ENCODE measurements at regions not wholly inside any gene's neighbourhood (a gene's known extent, or its start where the extent isn't known, plus 50 kb on each side); places are given as distances from the start of the nearest gene placed in this dataset.

DNA sequence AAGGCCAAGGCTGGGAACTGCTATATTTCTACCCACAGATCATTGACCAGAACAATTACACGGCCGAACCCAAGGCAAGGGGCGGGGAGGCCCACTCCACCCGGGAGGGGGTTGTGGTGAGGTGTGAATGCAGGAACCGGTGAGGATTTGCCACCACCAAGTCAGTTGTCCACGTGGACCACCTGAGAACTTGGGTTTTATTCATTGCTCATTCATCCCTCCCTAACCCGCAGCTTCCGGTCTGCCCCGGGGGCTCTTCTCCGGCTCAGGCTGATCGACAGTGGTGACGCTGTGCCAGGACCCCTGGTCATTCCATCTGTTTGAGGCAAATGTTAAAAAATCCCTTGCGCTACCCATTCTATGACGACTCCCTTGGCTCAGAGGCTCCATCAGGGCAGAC, 127.7 kb upstream of the RTL1 start (continued):
- TF ChIP-seq, protein P1, sequence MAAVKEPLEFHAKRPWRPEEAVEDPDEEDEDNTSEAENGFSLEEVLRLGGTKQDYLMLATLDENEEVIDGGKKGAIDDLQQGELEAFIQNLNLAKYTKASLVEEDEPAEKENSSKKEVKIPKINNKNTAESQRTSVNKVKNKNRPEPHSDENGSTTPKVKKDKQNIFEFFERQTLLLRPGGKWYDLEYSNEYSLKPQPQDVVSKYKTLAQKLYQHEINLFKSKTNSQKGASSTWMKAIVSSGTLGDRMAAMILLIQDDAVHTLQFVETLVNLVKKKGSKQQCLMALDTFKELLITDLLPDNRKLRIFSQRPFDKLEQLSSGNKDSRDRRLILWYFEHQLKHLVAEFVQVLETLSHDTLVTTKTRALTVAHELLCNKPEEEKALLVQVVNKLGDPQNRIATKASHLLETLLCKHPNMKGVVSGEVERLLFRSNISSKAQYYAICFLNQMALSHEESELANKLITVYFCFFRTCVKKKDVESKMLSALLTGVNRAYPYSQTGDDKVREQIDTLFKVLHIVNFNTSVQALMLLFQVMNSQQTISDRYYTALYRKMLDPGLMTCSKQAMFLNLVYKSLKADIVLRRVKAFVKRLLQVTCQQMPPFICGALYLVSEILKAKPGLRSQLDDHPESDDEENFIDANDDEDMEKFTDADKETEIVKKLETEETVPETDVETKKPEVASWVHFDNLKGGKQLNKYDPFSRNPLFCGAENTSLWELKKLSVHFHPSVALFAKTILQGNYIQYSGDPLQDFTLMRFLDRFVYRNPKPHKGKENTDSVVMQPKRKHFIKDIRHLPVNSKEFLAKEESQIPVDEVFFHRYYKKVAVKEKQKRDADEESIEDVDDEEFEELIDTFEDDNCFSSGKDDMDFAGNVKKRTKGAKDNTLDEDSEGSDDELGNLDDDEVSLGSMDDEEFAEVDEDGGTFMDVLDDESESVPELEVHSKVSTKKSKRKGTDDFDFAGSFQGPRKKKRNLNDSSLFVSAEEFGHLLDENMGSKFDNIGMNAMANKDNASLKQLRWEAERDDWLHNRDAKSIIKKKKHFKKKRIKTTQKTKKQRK (IDR thresholded peaks at IDR 0.05; ENCODE audit: low read length): no peak
- TF ChIP-seq ZNF558 (CRISPR knock-in tag; IDR thresholded peaks at IDR 0.05; ENCODE audit: borderline replicate concordance) (no peak), ZMYM4 (CRISPR knock-in tag; IDR thresholded peaks at IDR 0.05) (no peak), ZNF343 (CRISPR knock-in tag; IDR thresholded peaks at IDR 0.05) (no peak), SOX5 (CRISPR knock-in tag; IDR thresholded peaks at IDR 0.05; ENCODE audit: borderline replicate concordance) (no peak), NR1H2 (CRISPR knock-in tag; IDR thresholded peaks at IDR 0.05; ENCODE audit: borderline replicate concordance, low read depth) (no peak), PITX1 (CRISPR knock-in tag; IDR thresholded peaks at IDR 0.05) (no peak)

DNA sequence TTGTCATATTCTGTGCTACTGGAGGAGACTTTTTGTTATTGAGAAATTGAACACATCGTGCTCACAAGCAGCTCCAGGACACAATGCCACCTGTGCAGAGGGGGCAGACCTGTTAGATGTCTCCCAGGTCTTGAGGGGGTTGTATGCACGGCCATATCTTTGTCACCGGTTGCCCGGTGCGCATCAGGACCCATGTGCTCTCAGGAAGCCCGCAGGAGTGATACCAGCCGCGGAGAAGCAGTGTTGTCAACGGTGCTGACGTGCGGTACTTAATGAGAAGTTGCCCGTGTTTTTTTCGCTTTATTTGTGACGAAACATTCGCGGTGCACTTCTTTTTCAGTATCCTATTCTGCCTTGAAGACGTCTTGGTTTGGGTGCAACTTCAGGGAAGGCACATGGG, 128.2 kb upstream of the RTL1 start:
- FAIRE-seq (no peak), ATAC-seq (no peak), DNase-seq (ENCODE audit: low spot score) (no peak)
- POLR2A ChIA-PET: no interaction called here
- WGBS (ENCODE audit: low lambda C conversion rate): 64% methylated on average over 17 of the region's 17 CpGs
- H2AFZ ChIP-seq (ENCODE audit: low read length): no peak overlapping the region
- H3K27me3 ChIP-seq (ENCODE audit: control insufficient read depth in 1 of 2, insufficient read depth in 2 of 2, low read length in 2 of 2): peaks cover 24 to 92% of the 10 kb centered on the region in 2 experiments
- no peak overlapping the region for H3K9ac ChIP-seq (ENCODE audit: insufficient read depth, low read depth, low read length)
- in situ Hi-C loops (cut with HindIII; ENCODE audit: extremely low pct_ligation_motif_present, low pct_unique_long_range_greater_than_20kb): no loop called here
- H3K9me3 ChIP-seq (ENCODE audit: low read length): no peaks in the 10 kb centered on the region
- no TSS peak for BruUV-seq (replicated peaks)
- intact Hi-C loops (cut with micrococcal nuclease; ENCODE audit: unreplicated experiment): no loop called here
- CTCF ChIA-PET (ENCODE audit: low intra/inter-chr PET ratio, low total read pairs): no interaction called here
- no peak overlapping the region for H3K4me3 ChIP-seq (replicated peaks in 1 of 3; ENCODE audit: insufficient read depth in 1 of 3, low read depth in 2 of 3, low read length in 3 of 3)
- no peaks in the 10 kb centered on the region for H3K4me1 ChIP-seq (ENCODE audit: insufficient read depth, low read length)
- no peaks in the 10 kb centered on the region for H3K36me3 ChIP-seq (replicated peaks in 1 of 2; ENCODE audit: control insufficient read depth in 1 of 2, insufficient read depth in 2 of 2, low read length in 2 of 2)
- no peaks in the 10 kb centered on the region for H3K79me2 ChIP-seq (ENCODE audit: insufficient read depth, low read length)
- peaks cover 10% of the 10 kb centered on the region; the same call in 1 of the 2 replicates for H4K20me1 ChIP-seq (ENCODE audit: insufficient read depth, low read length)
- H3K27ac ChIP-seq (ENCODE audit: extremely low read length, insufficient read depth, low read length): no peak overlapping the region
- no peak overlapping the region for H3K4me2 ChIP-seq (ENCODE audit: low read depth, low read length)
- TF ChIP-seq, protein P2, sequence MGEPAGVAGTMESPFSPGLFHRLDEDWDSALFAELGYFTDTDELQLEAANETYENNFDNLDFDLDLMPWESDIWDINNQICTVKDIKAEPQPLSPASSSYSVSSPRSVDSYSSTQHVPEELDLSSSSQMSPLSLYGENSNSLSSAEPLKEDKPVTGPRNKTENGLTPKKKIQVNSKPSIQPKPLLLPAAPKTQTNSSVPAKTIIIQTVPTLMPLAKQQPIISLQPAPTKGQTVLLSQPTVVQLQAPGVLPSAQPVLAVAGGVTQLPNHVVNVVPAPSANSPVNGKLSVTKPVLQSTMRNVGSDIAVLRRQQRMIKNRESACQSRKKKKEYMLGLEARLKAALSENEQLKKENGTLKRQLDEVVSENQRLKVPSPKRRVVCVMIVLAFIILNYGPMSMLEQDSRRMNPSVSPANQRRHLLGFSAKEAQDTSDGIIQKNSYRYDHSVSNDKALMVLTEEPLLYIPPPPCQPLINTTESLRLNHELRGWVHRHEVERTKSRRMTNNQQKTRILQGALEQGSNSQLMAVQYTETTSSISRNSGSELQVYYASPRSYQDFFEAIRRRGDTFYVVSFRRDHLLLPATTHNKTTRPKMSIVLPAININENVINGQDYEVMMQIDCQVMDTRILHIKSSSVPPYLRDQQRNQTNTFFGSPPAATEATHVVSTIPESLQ (CRISPR knock-in tag; conservative IDR thresholded peaks at IDR 0.05): no peak
- TF ChIP-seq, protein P3, sequence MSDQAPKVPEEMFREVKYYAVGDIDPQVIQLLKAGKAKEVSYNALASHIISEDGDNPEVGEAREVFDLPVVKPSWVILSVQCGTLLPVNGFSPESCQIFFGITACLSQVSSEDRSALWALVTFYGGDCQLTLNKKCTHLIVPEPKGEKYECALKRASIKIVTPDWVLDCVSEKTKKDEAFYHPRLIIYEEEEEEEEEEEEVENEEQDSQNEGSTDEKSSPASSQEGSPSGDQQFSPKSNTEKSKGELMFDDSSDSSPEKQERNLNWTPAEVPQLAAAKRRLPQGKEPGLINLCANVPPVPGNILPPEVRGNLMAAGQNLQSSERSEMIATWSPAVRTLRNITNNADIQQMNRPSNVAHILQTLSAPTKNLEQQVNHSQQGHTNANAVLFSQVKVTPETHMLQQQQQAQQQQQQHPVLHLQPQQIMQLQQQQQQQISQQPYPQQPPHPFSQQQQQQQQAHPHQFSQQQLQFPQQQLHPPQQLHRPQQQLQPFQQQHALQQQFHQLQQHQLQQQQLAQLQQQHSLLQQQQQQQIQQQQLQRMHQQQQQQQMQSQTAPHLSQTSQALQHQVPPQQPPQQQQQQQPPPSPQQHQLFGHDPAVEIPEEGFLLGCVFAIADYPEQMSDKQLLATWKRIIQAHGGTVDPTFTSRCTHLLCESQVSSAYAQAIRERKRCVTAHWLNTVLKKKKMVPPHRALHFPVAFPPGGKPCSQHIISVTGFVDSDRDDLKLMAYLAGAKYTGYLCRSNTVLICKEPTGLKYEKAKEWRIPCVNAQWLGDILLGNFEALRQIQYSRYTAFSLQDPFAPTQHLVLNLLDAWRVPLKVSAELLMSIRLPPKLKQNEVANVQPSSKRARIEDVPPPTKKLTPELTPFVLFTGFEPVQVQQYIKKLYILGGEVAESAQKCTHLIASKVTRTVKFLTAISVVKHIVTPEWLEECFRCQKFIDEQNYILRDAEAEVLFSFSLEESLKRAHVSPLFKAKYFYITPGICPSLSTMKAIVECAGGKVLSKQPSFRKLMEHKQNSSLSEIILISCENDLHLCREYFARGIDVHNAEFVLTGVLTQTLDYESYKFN (CRISPR knock-in tag; conservative IDR thresholded peaks at IDR 0.05): no peak
- TF ChIP-seq, protein P4, sequence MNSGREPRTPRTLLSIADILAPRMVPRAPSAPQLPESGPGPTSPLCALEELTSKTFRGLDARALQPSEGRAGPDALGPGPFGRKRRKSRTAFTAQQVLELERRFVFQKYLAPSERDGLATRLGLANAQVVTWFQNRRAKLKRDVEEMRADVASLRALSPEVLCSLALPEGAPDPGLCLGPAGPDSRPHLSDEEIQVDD (CRISPR knock-in tag; IDR thresholded peaks at IDR 0.05; ENCODE audit: borderline replicate concordance): no peak
- TF ChIP-seq, protein P5, sequence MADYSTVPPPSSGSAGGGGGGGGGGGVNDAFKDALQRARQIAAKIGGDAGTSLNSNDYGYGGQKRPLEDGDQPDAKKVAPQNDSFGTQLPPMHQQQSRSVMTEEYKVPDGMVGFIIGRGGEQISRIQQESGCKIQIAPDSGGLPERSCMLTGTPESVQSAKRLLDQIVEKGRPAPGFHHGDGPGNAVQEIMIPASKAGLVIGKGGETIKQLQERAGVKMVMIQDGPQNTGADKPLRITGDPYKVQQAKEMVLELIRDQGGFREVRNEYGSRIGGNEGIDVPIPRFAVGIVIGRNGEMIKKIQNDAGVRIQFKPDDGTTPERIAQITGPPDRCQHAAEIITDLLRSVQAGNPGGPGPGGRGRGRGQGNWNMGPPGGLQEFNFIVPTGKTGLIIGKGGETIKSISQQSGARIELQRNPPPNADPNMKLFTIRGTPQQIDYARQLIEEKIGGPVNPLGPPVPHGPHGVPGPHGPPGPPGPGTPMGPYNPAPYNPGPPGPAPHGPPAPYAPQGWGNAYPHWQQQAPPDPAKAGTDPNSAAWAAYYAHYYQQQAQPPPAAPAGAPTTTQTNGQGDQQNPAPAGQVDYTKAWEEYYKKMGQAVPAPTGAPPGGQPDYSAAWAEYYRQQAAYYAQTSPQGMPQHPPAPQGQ (CRISPR knock-in tag; IDR thresholded peaks at IDR 0.05; ENCODE audit: borderline replicate concordance): no peak
- no peak for TF ChIP-seq AGO2 (optimal IDR thresholded peaks at IDR 0.05; ENCODE audit: low read depth, low read length)
